ENCODE measurements at regions not wholly inside any gene's neighbourhood (a gene's known extent, or its start where the extent isn't known, plus 50 kb on each side); places are given as distances from the start of the nearest gene placed in this dataset.

DNA sequence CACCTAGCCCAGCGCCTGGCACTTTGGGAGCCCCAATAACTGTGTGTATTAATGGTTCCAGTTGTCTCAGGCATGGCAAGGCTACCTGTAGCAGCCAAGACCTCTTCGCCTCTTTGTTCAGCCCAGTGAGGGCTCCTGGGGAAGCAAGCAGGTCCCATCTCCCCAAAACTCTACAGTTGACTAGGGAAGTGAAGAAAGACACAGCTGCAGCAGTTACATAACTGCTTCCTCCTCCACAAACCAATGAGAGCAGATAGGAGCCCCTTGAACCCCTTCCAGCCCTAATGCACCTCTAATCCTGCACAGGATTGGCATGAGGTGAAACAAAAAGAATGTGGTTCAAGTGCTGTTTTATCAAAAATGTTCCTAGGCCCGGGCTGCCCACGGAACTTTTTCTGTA lies 100.5 kb downstream of the SYF2 start:
- H3K4me1 ChIP-seq (ENCODE audit: control insufficient read depth, low read depth, low read length), result no peaks in the 10 kb centered on the region
- H2AK5ac ChIP-seq (ENCODE audit: low read length), result no peak overlapping the region
- no peak for DNase-seq
- no peaks in the 10 kb centered on the region for H3K36me3 ChIP-seq (ENCODE audit: control insufficient read depth, insufficient read depth, low read length)
- no peak overlapping the region for H3K4me2 ChIP-seq (ENCODE audit: low read length)
- no peak overlapping the region for H2BK15ac ChIP-seq (replicated peaks; ENCODE audit: low read depth)
- no peak overlapping the region for H3K27ac ChIP-seq (ENCODE audit: low read depth, low read length)
- no peak overlapping the region for H2BK5ac ChIP-seq (ENCODE audit: low read length)
- no peaks in the 10 kb centered on the region for H3K27me3 ChIP-seq (ENCODE audit: insufficient read depth, low read length, poor library complexity)
- H3K56ac ChIP-seq (ENCODE audit: low read length), result no peak overlapping the region
- H3K9ac ChIP-seq (ENCODE audit: low read length), result no peak overlapping the region
- no peak overlapping the region for H2BK120ac ChIP-seq (ENCODE audit: low read depth, low read length)
- H3K79me2 ChIP-seq (ENCODE audit: control insufficient read depth, insufficient read depth, low read length), result no peaks in the 10 kb centered on the region
- no peak overlapping the region for H3K4ac ChIP-seq (ENCODE audit: low read depth, low read length)
- H3K23ac ChIP-seq (ENCODE audit: low read length), result no peak overlapping the region
- H4K8ac ChIP-seq (ENCODE audit: low read depth, low read length), result no peak overlapping the region
- no peak overlapping the region for H4K5ac ChIP-seq (ENCODE audit: low read length)
- H3K4me3 ChIP-seq (ENCODE audit: low read length), result no peak overlapping the region
- no CpG with 5 or more reads among the region's 4 CpGs for WGBS (ENCODE audit: extremely low coverage, insufficient coverage, low lambda C conversion rate)
- no peak overlapping the region for H3K18ac ChIP-seq (ENCODE audit: low read length)
- H3K79me1 ChIP-seq (ENCODE audit: low read length), result no peaks in the 10 kb centered on the region

DNA sequence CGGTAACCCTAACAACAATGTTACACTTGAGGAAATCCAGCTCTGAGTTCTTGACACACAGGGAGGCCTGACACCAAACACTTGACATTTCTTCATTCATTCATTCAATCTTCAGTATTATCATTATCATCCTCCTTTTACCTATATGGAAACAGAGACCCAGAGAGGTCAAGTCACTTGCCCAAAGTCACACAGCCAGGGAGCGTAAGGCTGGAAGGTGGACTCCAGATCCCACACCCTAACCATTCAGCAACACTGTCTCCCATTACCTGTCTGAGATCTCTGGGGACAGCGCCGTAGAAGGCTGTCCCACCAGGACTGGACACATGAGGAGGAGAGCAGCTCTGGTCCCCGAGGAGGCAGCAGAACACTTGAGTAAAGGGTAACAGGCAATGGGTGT lies 101.4 kb downstream of the SYF2 start:
- no peak overlapping the region for H3K4me3 ChIP-seq (ENCODE audit: low read length)
- H3K27me3 ChIP-seq (ENCODE audit: insufficient read depth, low read length, poor library complexity), result no peaks in the 10 kb centered on the region
- H3K23ac ChIP-seq (ENCODE audit: low read length), result no peak overlapping the region
- no peak overlapping the region for H2BK120ac ChIP-seq (ENCODE audit: low read depth, low read length)
- H2BK5ac ChIP-seq (ENCODE audit: low read length), result no peak overlapping the region
- DNase-seq, result no peak
- no CpG with 5 or more reads among the region's 5 CpGs for WGBS (ENCODE audit: extremely low coverage, insufficient coverage, low lambda C conversion rate)
- no peak overlapping the region for H4K5ac ChIP-seq (ENCODE audit: low read length)
- H3K36me3 ChIP-seq (ENCODE audit: control insufficient read depth, insufficient read depth, low read length), result no peaks in the 10 kb centered on the region
- no peak overlapping the region for H2BK15ac ChIP-seq (replicated peaks; ENCODE audit: low read depth)
- H3K4me2 ChIP-seq (ENCODE audit: low read length), result no peak overlapping the region
- H3K56ac ChIP-seq (ENCODE audit: low read length), result no peak overlapping the region
- H3K4ac ChIP-seq (ENCODE audit: low read depth, low read length), result no peak overlapping the region
- no peaks in the 10 kb centered on the region for H3K79me1 ChIP-seq (ENCODE audit: low read length)
- H3K9ac ChIP-seq (ENCODE audit: low read length), result no peak overlapping the region
- no peaks in the 10 kb centered on the region for H3K4me1 ChIP-seq (ENCODE audit: control insufficient read depth, low read depth, low read length)
- H3K18ac ChIP-seq (ENCODE audit: low read length), result no peak overlapping the region
- H3K79me2 ChIP-seq (ENCODE audit: control insufficient read depth, insufficient read depth, low read length), result no peaks in the 10 kb centered on the region
- H2AK5ac ChIP-seq (ENCODE audit: low read length), result no peak overlapping the region
- H4K8ac ChIP-seq (ENCODE audit: low read depth, low read length), result no peak overlapping the region
- H3K27ac ChIP-seq (ENCODE audit: low read depth, low read length), result no peak overlapping the region

DNA sequence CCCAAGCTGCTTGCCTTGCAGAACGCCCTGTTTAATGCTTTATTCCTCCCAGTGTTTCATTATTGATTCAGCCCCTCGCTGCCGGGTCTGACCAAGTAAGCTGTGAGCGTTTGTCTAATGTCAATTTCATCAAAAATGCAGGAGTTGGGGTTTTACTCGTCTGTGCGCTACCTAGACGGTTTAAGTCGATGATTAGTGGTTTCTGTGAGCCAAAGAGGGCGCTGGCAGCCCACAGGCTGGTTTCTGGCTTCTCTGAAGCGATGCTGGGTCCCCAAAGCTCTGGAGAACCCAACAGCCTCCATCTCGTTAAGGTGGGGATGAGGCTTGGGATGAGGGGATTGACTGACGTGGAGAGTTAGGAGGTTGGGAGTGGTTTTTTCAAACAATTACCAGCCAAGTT lies 102.9 kb downstream of the SYF2 start:
- no peaks in the 10 kb centered on the region for H3K4me1 ChIP-seq (ENCODE audit: control insufficient read depth, low read depth, low read length)
- no CpG with 5 or more reads among the region's 12 CpGs for WGBS (ENCODE audit: extremely low coverage, insufficient coverage, low lambda C conversion rate)

DNA sequence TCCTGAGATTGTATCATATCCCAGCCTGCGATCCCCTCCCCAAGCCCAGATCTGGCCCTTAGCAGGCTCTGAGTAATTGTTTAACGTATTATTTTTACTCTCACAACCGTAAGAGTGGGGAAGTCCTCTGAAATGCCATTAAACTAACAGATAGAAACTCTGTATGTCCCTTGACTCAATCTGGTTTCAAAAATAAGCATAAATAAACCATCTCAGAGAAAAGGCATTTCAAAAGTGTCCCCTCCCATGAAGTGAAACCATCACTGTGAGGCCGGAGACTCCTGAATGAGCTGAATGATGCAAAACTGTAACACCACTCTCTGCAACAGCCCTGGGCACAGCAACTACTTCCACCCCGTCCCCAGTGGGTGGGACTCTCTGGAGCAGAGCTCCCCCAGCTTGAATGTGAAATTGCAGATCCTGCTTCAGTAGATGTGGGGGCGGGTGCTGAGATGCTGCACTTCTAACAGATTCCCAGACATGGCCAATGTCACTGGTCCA lies 104.1 kb downstream of the SYF2 start:
- Histone ChIP-seq H3K56ac (ENCODE audit: low read length) (no peak overlapping the region), H3K4me2 (ENCODE audit: low read length) (no peak overlapping the region), H3K27ac (ENCODE audit: low read depth, low read length) (no peak overlapping the region), H3K4me1 (ENCODE audit: control insufficient read depth, low read depth, low read length) (no peaks in the 10 kb centered on the region), H3K79me1 (ENCODE audit: low read length) (no peaks in the 10 kb centered on the region), H3K23ac (ENCODE audit: low read length) (no peak overlapping the region), H3K27me3 (ENCODE audit: insufficient read depth, low read length, poor library complexity) (no peaks in the 10 kb centered on the region), H2BK15ac (replicated peaks; ENCODE audit: low read depth) (no peak overlapping the region), H3K79me2 (ENCODE audit: control insufficient read depth, insufficient read depth, low read length) (no peaks in the 10 kb centered on the region), H3K18ac (ENCODE audit: low read length) (no peak overlapping the region), H2BK120ac (ENCODE audit: low read depth, low read length) (no peak overlapping the region), H4K5ac (ENCODE audit: low read length) (no peak overlapping the region), H3K36me3 (ENCODE audit: control insufficient read depth, insufficient read depth, low read length) (no peaks in the 10 kb centered on the region), H3K4ac (ENCODE audit: low read depth, low read length) (no peak overlapping the region), H4K8ac (ENCODE audit: low read depth, low read length) (no peak overlapping the region), H3K4me3 (ENCODE audit: low read length) (no peak overlapping the region), H2AK5ac (ENCODE audit: low read length) (no peak overlapping the region), H3K9ac (ENCODE audit: low read length) (no peak overlapping the region), H2BK5ac (ENCODE audit: low read length) (no peak overlapping the region)
- DNase-seq, result no peak
- WGBS (ENCODE audit: extremely low coverage, insufficient coverage, low lambda C conversion rate), result no CpG with 5 or more reads among the region's 6 CpGs

More for the DNA sequence above, 102.9 kb downstream of the SYF2 start:
- no peak overlapping the region for H4K8ac ChIP-seq (ENCODE audit: low read depth, low read length)
- H3K9ac ChIP-seq (ENCODE audit: low read length), result no peak overlapping the region
- H3K27me3 ChIP-seq (ENCODE audit: insufficient read depth, low read length, poor library complexity), result no peaks in the 10 kb centered on the region
- H3K36me3 ChIP-seq (ENCODE audit: control insufficient read depth, insufficient read depth, low read length), result no peaks in the 10 kb centered on the region
- no peaks in the 10 kb centered on the region for H3K79me1 ChIP-seq (ENCODE audit: low read length)
- H3K18ac ChIP-seq (ENCODE audit: low read length), result no peak overlapping the region
- H2AK5ac ChIP-seq (ENCODE audit: low read length), result no peak overlapping the region
- H3K27ac ChIP-seq (ENCODE audit: low read depth, low read length), result no peak overlapping the region
- no peak overlapping the region for H2BK120ac ChIP-seq (ENCODE audit: low read depth, low read length)
- H2BK15ac ChIP-seq (replicated peaks; ENCODE audit: low read depth), result no peak overlapping the region
- no peak overlapping the region for H3K23ac ChIP-seq (ENCODE audit: low read length)
- H2BK5ac ChIP-seq (ENCODE audit: low read length), result no peak overlapping the region
- H3K79me2 ChIP-seq (ENCODE audit: control insufficient read depth, insufficient read depth, low read length), result no peaks in the 10 kb centered on the region
- DNase-seq, result no peak
- no peak overlapping the region for H3K4ac ChIP-seq (ENCODE audit: low read depth, low read length)
- H3K4me2 ChIP-seq (ENCODE audit: low read length), result no peak overlapping the region
- H3K56ac ChIP-seq (ENCODE audit: low read length), result no peak overlapping the region
- no peak overlapping the region for H3K4me3 ChIP-seq (ENCODE audit: low read length)
- no peak overlapping the region for H4K5ac ChIP-seq (ENCODE audit: low read length)

DNA sequence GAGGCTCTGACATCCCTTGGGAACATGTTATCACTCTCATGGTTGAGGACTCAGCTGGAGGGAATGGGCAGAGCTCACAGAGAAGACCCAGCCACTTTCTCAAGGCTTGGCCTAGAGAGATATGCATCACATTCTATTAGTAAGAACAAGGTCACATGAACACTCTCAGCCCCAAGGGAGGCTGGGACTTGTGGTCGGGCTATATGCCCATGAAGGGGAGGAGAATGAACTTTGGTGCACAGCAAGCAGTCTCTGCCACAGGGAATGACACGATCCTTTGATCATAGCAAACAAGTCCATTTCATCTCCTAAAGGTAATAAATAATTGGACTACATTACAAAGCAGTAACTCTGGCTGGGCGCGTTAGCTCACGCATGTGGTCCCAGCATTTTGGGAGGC lies 105.7 kb downstream of the SYF2 start:
- Histone ChIP-seq H3K27me3 (ENCODE audit: insufficient read depth, low read length, poor library complexity) (no peaks in the 10 kb centered on the region), H2BK120ac (ENCODE audit: low read depth, low read length) (no peak overlapping the region), H3K23ac (ENCODE audit: low read length) (no peak overlapping the region), H3K4me2 (ENCODE audit: low read length) (no peak overlapping the region), H4K5ac (ENCODE audit: low read length) (no peak overlapping the region), H2BK5ac (ENCODE audit: low read length) (no peak overlapping the region), H3K4ac (ENCODE audit: low read depth, low read length) (no peak overlapping the region), H3K4me1 (ENCODE audit: control insufficient read depth, low read depth, low read length) (no peaks in the 10 kb centered on the region), H3K79me1 (ENCODE audit: low read length) (no peaks in the 10 kb centered on the region), H3K79me2 (ENCODE audit: control insufficient read depth, insufficient read depth, low read length) (no peaks in the 10 kb centered on the region), H3K27ac (ENCODE audit: low read depth, low read length) (no peak overlapping the region), H3K56ac (ENCODE audit: low read length) (no peak overlapping the region), H4K8ac (ENCODE audit: low read depth, low read length) (no peak overlapping the region), H3K4me3 (ENCODE audit: low read length) (no peak overlapping the region), H3K36me3 (ENCODE audit: control insufficient read depth, insufficient read depth, low read length) (no peaks in the 10 kb centered on the region), H2AK5ac (ENCODE audit: low read length) (no peak overlapping the region), H3K18ac (ENCODE audit: low read length) (no peak overlapping the region), H3K9ac (ENCODE audit: low read length) (no peak overlapping the region), H2BK15ac (replicated peaks; ENCODE audit: low read depth) (no peak overlapping the region)
- WGBS (ENCODE audit: extremely low coverage, insufficient coverage, low lambda C conversion rate), result no CpG with 5 or more reads among the region's 5 CpGs
- DNase-seq, result peak; percentile 31

DNA sequence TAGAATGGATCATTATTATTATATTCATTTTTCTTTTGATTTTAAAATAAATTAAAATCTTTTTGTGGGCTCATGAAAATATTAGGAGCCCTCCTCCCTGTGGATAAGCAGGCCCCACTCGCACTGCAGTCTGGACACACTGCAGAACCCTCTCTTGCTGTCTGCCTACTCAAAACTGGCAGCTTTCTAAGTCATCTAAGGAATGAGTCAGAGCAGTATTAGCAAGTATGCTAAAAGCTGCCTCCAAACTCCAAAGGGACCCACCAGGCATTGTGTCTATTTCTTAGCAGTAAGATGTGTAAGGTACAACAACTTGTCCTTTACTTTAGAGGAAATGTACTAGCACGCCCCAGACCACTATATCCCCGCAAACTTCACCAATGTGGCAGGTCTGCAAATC lies 108.8 kb downstream of the SYF2 start:
- DNase-seq, result no peak

More for the DNA sequence above, 108.8 kb downstream of the SYF2 start:
- no peaks in the 10 kb centered on the region for H3K4me1 ChIP-seq (ENCODE audit: control insufficient read depth, low read depth, low read length)
- no peaks in the 10 kb centered on the region for H3K79me2 ChIP-seq (ENCODE audit: control insufficient read depth, insufficient read depth, low read length)
- H3K18ac ChIP-seq (ENCODE audit: low read length), result no peak overlapping the region
- no peak overlapping the region for H2AK5ac ChIP-seq (ENCODE audit: low read length)
- H3K9ac ChIP-seq (ENCODE audit: low read length), result no peak overlapping the region
- no peak overlapping the region for H3K4me2 ChIP-seq (ENCODE audit: low read length)
- H3K27me3 ChIP-seq (ENCODE audit: insufficient read depth, low read length, poor library complexity), result no peaks in the 10 kb centered on the region
- no peak overlapping the region for H2BK5ac ChIP-seq (ENCODE audit: low read length)
- no peak overlapping the region for H2BK15ac ChIP-seq (replicated peaks; ENCODE audit: low read depth)
- H4K5ac ChIP-seq (ENCODE audit: low read length), result no peak overlapping the region
- H3K23ac ChIP-seq (ENCODE audit: low read length), result no peak overlapping the region
- H3K27ac ChIP-seq (ENCODE audit: low read depth, low read length), result no peak overlapping the region
- no peak overlapping the region for H3K4me3 ChIP-seq (ENCODE audit: low read length)
- H3K56ac ChIP-seq (ENCODE audit: low read length), result no peak overlapping the region
- H3K79me1 ChIP-seq (ENCODE audit: low read length), result no peaks in the 10 kb centered on the region
- WGBS (ENCODE audit: extremely low coverage, insufficient coverage, low lambda C conversion rate), result no CpG with 5 or more reads among the region's 3 CpGs
- no peak overlapping the region for H3K4ac ChIP-seq (ENCODE audit: low read depth, low read length)
- H3K36me3 ChIP-seq (ENCODE audit: control insufficient read depth, insufficient read depth, low read length), result no peaks in the 10 kb centered on the region
- H2BK120ac ChIP-seq (ENCODE audit: low read depth, low read length), result no peak overlapping the region
- no peak overlapping the region for H4K8ac ChIP-seq (ENCODE audit: low read depth, low read length)
